Renal pelvis (tissue), 1 donor: ENCODE measurements at regions not wholly inside any gene's neighbourhood (a gene's known extent, or its start where the extent isn't known, plus 50 kb on each side); places are given as distances from the start of the nearest gene placed in this dataset.

Experiments
- DNase-seq: peaks from one replicate; pipeline ENCODE4 v3.0.0-alpha.2; 2013

GRCh38 chr12:24045816-24046257, 96.4 kb upstream of the SOX5 start:
- DNase-seq: peak; percentile 42

GRCh38 chr12:24044941-24045703, 95.7 kb upstream of the SOX5 start:
- no peak for DNase-seq

GRCh38 chr12:24042651-24043050, 93.2 kb upstream of the SOX5 start:
- no peak for DNase-seq

- no peak for DNase-seq
These were observed 89.6 kb upstream of the SOX5 start for GRCh38 chr12:24039113-24039525.

GRCh38 chr12:24038211-24038997, 88.9 kb upstream of the SOX5 start:
- no peak for DNase-seq

- no peak for DNase-seq
These were observed 87.2 kb upstream of the SOX5 start for GRCh38 chr12:24036438-24037216.

GRCh38 chr12:24034894-24035293, 85.4 kb upstream of the SOX5 start:
- DNase-seq: no peak

GRCh38 chr12:24034160-24034559, 84.7 kb upstream of the SOX5 start:
- no peak for DNase-seq

GRCh38 chr12:24027352-24027751, 77.9 kb upstream of the SOX5 start:
- no peak for DNase-seq

- DNase-seq: no peak
These were observed 75.8 kb upstream of the SOX5 start for GRCh38 chr12:24025153-24025798.

- no peak for DNase-seq
These were observed 73.6 kb upstream of the SOX5 start for GRCh38 chr12:24023081-24023480.

- DNase-seq: no peak
These were observed 71.7 kb upstream of the SOX5 start for GRCh38 chr12:24021164-24021502.

- no peak for DNase-seq
These were observed 71.1 kb upstream of the SOX5 start for GRCh38 chr12:24020397-24021163.

GRCh38 chr12:24015833-24016160, 66.3 kb upstream of the SOX5 start:
- DNase-seq: no peak

GRCh38 chr12:24014915-24015832, 65.7 kb upstream of the SOX5 start:
- DNase-seq: no peak

GRCh38 chr12:24014240-24014639, 64.8 kb upstream of the SOX5 start:
- no peak for DNase-seq

GRCh38 chr12:24012528-24012927, 63.1 kb upstream of the SOX5 start:
- DNase-seq: no peak

- no peak for DNase-seq
These were observed 62.5 kb upstream of the SOX5 start for GRCh38 chr12:24011927-24012507.

- no peak for DNase-seq
These were observed 58.7 kb upstream of the SOX5 start for GRCh38 chr12:24008166-24008565.
